GM21529 (cell line): ENCODE measurements at regions not wholly inside any gene's neighbourhood (a gene's known extent, or its start where the extent isn't known, plus 50 kb on each side); places are given as distances from the start of the nearest gene placed in this dataset.
"Not testable (repeated sequence)": the region's sequence is repeated elsewhere in the genome, so short reads cannot be mapped to it uniquely, and the experiment has no call there.

Experiments
- ATAC-seq: cut with Tn5 transposase; IDR thresholded peaks from one replicate; pipeline ENCODE4 v1.9.1; 2021; ENCODE audit not compliant: unreplicated experiment

GRCh38 chr3:152891678-152892077 lies 56.7 kb downstream of the P2RY1 start:
- no peak for ATAC-seq

GRCh38 chr3:152892446-152892845 lies 57.5 kb downstream of the P2RY1 start:
- no peak for ATAC-seq

- ATAC-seq = no peak
Observed at GRCh38 chr3:152893647-152894046, 58.7 kb downstream of the P2RY1 start.

GRCh38 chr3:152899306-152899705 lies 64.4 kb downstream of the P2RY1 start:
- no peak for ATAC-seq

- ATAC-seq = no peak
Observed at GRCh38 chr3:152902141-152902669, 67.3 kb downstream of the P2RY1 start.

- ATAC-seq = no peak
Observed at GRCh38 chr3:152905631-152906030, 70.7 kb downstream of the P2RY1 start.

GRCh38 chr3:152909180-152909883 lies 74.4 kb downstream of the P2RY1 start:
- ATAC-seq = no peak

GRCh38 chr3:152910211-152910610 lies 75.3 kb downstream of the P2RY1 start:
- no peak for ATAC-seq

- no peak for ATAC-seq
Observed at GRCh38 chr3:152910966-152911365, 76.0 kb downstream of the P2RY1 start.

GRCh38 chr3:152914743-152915142 lies 79.8 kb downstream of the P2RY1 start:
- ATAC-seq = not testable (repeated sequence)

- ATAC-seq = no peak
Observed at GRCh38 chr3:152915695-152916094, 80.8 kb downstream of the P2RY1 start.

- ATAC-seq = no peak
Observed at GRCh38 chr3:152916753-152917279, 81.9 kb downstream of the P2RY1 start.

GRCh38 chr3:152921351-152921750 lies 86.4 kb downstream of the P2RY1 start:
- no peak for ATAC-seq

- no peak for ATAC-seq
Observed at GRCh38 chr3:152922554-152922953, 87.6 kb downstream of the P2RY1 start.

- no peak for ATAC-seq
Observed at GRCh38 chr3:152927131-152927530, 92.2 kb downstream of the P2RY1 start.

- ATAC-seq = no peak
Observed at GRCh38 chr3:152930516-152930915, 95.6 kb downstream of the P2RY1 start.

- no peak for ATAC-seq
Observed at GRCh38 chr3:152937234-152937633, 102.3 kb downstream of the P2RY1 start.

GRCh38 chr3:152938974-152939636 lies 104.2 kb downstream of the P2RY1 start:
- ATAC-seq = no peak

- ATAC-seq = no peak
Observed at GRCh38 chr3:152941859-152942258, 106.9 kb downstream of the P2RY1 start.

GRCh38 chr3:152942366-152942765 lies 107.4 kb downstream of the P2RY1 start:
- no peak for ATAC-seq

GRCh38 chr3:152943645-152944044 lies 108.7 kb downstream of the P2RY1 start:
- ATAC-seq = no peak

GRCh38 chr3:152944671-152945070 lies 109.7 kb downstream of the P2RY1 start:
- no peak for ATAC-seq
